ENCODE measurements at regions not wholly inside any gene's neighbourhood (a gene's known extent, or its start where the extent isn't known, plus 50 kb on each side); places are given as distances from the start of the nearest gene placed in this dataset.

- Histone ChIP-seq H3K79me2 (ENCODE audit: low read depth) (no peaks in the 10 kb centered on the region), H3K27ac (no peak overlapping the region)
- TF ChIP-seq CTCF (IDR thresholded peaks at IDR 0.05) (no peak), EZH2phosphoT487 (IDR thresholded peaks at IDR 0.05) (no peak), EZH2 (IDR thresholded peaks at IDR 0.05) (no peak)
Observed at GRCh38 chr3:153469162-153469561, 307.1 kb downstream of the RAP2B start.

GRCh38 chr3:153484842-153485241, 322.8 kb downstream of the RAP2B start:
- H3K9me3 ChIP-seq (ENCODE audit: low read depth), result no peaks in the 10 kb centered on the region
- H4K20me1 ChIP-seq (ENCODE audit: low read depth), result no peaks in the 10 kb centered on the region
- H3K9ac ChIP-seq, result no peak overlapping the region
- no peak overlapping the region for H3K4me2 ChIP-seq
- H3K9me3 Mint-ChIP-seq, result no peaks in the 10 kb centered on the region
- H3K27ac Mint-ChIP-seq, result no peak overlapping the region
- DNase-seq (ENCODE audit: low spot score), result no peak
- H3K36me3 ChIP-seq, result no peaks in the 10 kb centered on the region
- no peaks in the 10 kb centered on the region for H3K79me2 ChIP-seq (ENCODE audit: low read depth)
- H3K27ac ChIP-seq, result no peak overlapping the region
- H2AFZ ChIP-seq (replicated peaks), result no peak overlapping the region
- H3K36me3 Mint-ChIP-seq, result no peaks in the 10 kb centered on the region
- no peak for TF ChIP-seq CTCF (IDR thresholded peaks at IDR 0.05)
- TF ChIP-seq EZH2phosphoT487 (IDR thresholded peaks at IDR 0.05), result no peak
- TF ChIP-seq EZH2 (IDR thresholded peaks at IDR 0.05), result no peak
- H3K4me3 Mint-ChIP-seq, result no peak overlapping the region
- H3K4me3 ChIP-seq, result no peak overlapping the region
- H3K4me1 Mint-ChIP-seq, result no peaks in the 10 kb centered on the region
- peaks cover 2% of the 10 kb centered on the region for H3K27me3 Mint-ChIP-seq (ENCODE audit: insufficient read depth, low read depth)
- no peaks in the 10 kb centered on the region for H3K27me3 ChIP-seq
- H3K4me1 ChIP-seq, result no peaks in the 10 kb centered on the region
- H3F3A ChIP-seq (ENCODE audit: low read depth), result no peaks in the 10 kb centered on the region

More at GRCh38 chr3:153469162-153469561, 307.1 kb downstream of the RAP2B start:
- DNase-seq (ENCODE audit: low spot score), result no peak
- Mint-ChIP-seq H3K27me3 (ENCODE audit: insufficient read depth, low read depth) (peaks cover 4% of the 10 kb centered on the region), H3K4me1 (no peaks in the 10 kb centered on the region), H3K27ac (no peak overlapping the region), H3K4me3 (no peak overlapping the region), H3K9me3 (no peaks in the 10 kb centered on the region), H3K36me3 (no peaks in the 10 kb centered on the region)
- Histone ChIP-seq H3K27me3 (no peaks in the 10 kb centered on the region), H3K36me3 (no peaks in the 10 kb centered on the region), H4K20me1 (ENCODE audit: low read depth) (no peaks in the 10 kb centered on the region), H3F3A (ENCODE audit: low read depth) (no peaks in the 10 kb centered on the region), H3K4me2 (no peak overlapping the region), H3K9ac (no peak overlapping the region), H3K4me1 (no peaks in the 10 kb centered on the region), H2AFZ (replicated peaks) (no peak overlapping the region), H3K9me3 (ENCODE audit: low read depth) (no peaks in the 10 kb centered on the region), H3K4me3 (no peak overlapping the region)

GRCh38 chr3:153495422-153495821, 333.4 kb downstream of the RAP2B start:
- no peak overlapping the region for H3K27ac ChIP-seq
- no peak overlapping the region for H3K4me2 ChIP-seq
- H3K4me1 ChIP-seq, result no peaks in the 10 kb centered on the region
- TF ChIP-seq CTCF (IDR thresholded peaks at IDR 0.05) (no peak), EZH2 (IDR thresholded peaks at IDR 0.05) (no peak), EZH2phosphoT487 (IDR thresholded peaks at IDR 0.05) (no peak)
- H3K36me3 ChIP-seq, result no peaks in the 10 kb centered on the region
- no peak overlapping the region for H3K9ac ChIP-seq
- no peak overlapping the region for H3K4me3 ChIP-seq
- no peaks in the 10 kb centered on the region for H3K79me2 ChIP-seq (ENCODE audit: low read depth)
- no peaks in the 10 kb centered on the region for H3K9me3 ChIP-seq (ENCODE audit: low read depth)
- H3K27me3 ChIP-seq, result no peaks in the 10 kb centered on the region
- H4K20me1 ChIP-seq (ENCODE audit: low read depth), result no peaks in the 10 kb centered on the region
- no peaks in the 10 kb centered on the region for H3K36me3 Mint-ChIP-seq
- no peaks in the 10 kb centered on the region for H3K27me3 Mint-ChIP-seq (ENCODE audit: insufficient read depth, low read depth)
- H3K4me3 Mint-ChIP-seq, result no peak overlapping the region
- no peak overlapping the region for H2AFZ ChIP-seq (replicated peaks)
- DNase-seq (ENCODE audit: low spot score), result no peak
- H3K4me1 Mint-ChIP-seq, result no peaks in the 10 kb centered on the region
- H3F3A ChIP-seq (ENCODE audit: low read depth), result no peaks in the 10 kb centered on the region
- H3K27ac Mint-ChIP-seq, result no peak overlapping the region
- no peaks in the 10 kb centered on the region for H3K9me3 Mint-ChIP-seq
